MG63 (cell line): ENCODE measurements at regions not wholly inside any gene's neighbourhood (a gene's known extent, or its start where the extent isn't known, plus 50 kb on each side); places are given as distances from the start of the nearest gene placed in this dataset.

Source experiments
- DNase-seq: peaks from one replicate; pipeline ENCODE4 v3.0.0-alpha.2; 2020
- H3K27me3 ChIP-seq: fragments of 250-450 bp; sonication (Bioruptor Pico); 2 replicates; pipeline ENCODE4 v1.5.1; 2020; ENCODE audit warnings: mild to moderate bottlenecking, moderate library complexity
- H3K36me3 ChIP-seq: fragments of 250-450 bp; sonication (Bioruptor Pico); 2 replicates; pipeline ENCODE4 v1.5.1; 2020; ENCODE audit warnings: mild to moderate bottlenecking, moderate library complexity
- H3K4me3 ChIP-seq: fragments of 250-450 bp; sonication (Bioruptor Pico); 2 replicates; pipeline ENCODE4 v1.5.1; 2020; ENCODE audit warnings: mild to moderate bottlenecking, moderate library complexity
- H3K9me3 ChIP-seq: fragments of 250-450 bp; sonication (Bioruptor Pico); 2 replicates; pipeline ENCODE4 v1.5.1; 2020; ENCODE audit warnings: mild to moderate bottlenecking, moderate library complexity

- DNase-seq: no peak
- Histone ChIP-seq H3K4me3 (no peak overlapping the region), H3K36me3 (no peaks in the 10 kb centered on the region), H3K27me3 (no peaks in the 10 kb centered on the region), H3K9me3 (no peaks in the 10 kb centered on the region)
These were observed 86.9 kb downstream of the FGF9 start for GRCh38 chr13:21757763-21758162.

GRCh38 chr13:21758441-21758840, 87.6 kb downstream of the FGF9 start:
- H3K36me3 ChIP-seq: no peaks in the 10 kb centered on the region
- H3K4me3 ChIP-seq: no peak overlapping the region
- no peaks in the 10 kb centered on the region for H3K9me3 ChIP-seq
- DNase-seq: no peak
- H3K27me3 ChIP-seq: no peaks in the 10 kb centered on the region

GRCh38 chr13:21759463-21759862, 88.6 kb downstream of the FGF9 start:
- Histone ChIP-seq H3K36me3 (no peaks in the 10 kb centered on the region), H3K9me3 (no peaks in the 10 kb centered on the region), H3K4me3 (no peak overlapping the region), H3K27me3 (no peaks in the 10 kb centered on the region)
- no peak for DNase-seq

- H3K4me3 ChIP-seq: no peak overlapping the region
- H3K27me3 ChIP-seq: no peaks in the 10 kb centered on the region
- no peak for DNase-seq
- H3K36me3 ChIP-seq: no peaks in the 10 kb centered on the region
- H3K9me3 ChIP-seq: no peaks in the 10 kb centered on the region
These were observed 89.0 kb downstream of the FGF9 start for GRCh38 chr13:21759911-21760310.

GRCh38 chr13:21761770-21762169, 90.9 kb downstream of the FGF9 start:
- no peak for DNase-seq
- H3K4me3 ChIP-seq: no peak overlapping the region
- H3K9me3 ChIP-seq: no peaks in the 10 kb centered on the region
- no peaks in the 10 kb centered on the region for H3K27me3 ChIP-seq
- no peaks in the 10 kb centered on the region for H3K36me3 ChIP-seq

GRCh38 chr13:21762512-21762911, 91.6 kb downstream of the FGF9 start:
- no peaks in the 10 kb centered on the region for H3K36me3 ChIP-seq
- no peak for DNase-seq
- H3K4me3 ChIP-seq: no peak overlapping the region
- H3K27me3 ChIP-seq: no peaks in the 10 kb centered on the region
- H3K9me3 ChIP-seq: no peaks in the 10 kb centered on the region

- H3K4me3 ChIP-seq: no peak overlapping the region
- no peaks in the 10 kb centered on the region for H3K36me3 ChIP-seq
- no peaks in the 10 kb centered on the region for H3K27me3 ChIP-seq
- no peak for DNase-seq
- H3K9me3 ChIP-seq: peaks cover 7% of the 10 kb centered on the region
These were observed 96.2 kb downstream of the FGF9 start for GRCh38 chr13:21767032-21767431.

- Histone ChIP-seq H3K4me3 (no peak overlapping the region), H3K27me3 (no peaks in the 10 kb centered on the region), H3K9me3 (peaks cover 7% of the 10 kb centered on the region), H3K36me3 (no peaks in the 10 kb centered on the region)
- no peak for DNase-seq
These were observed 100.2 kb downstream of the FGF9 start for GRCh38 chr13:21771075-21771474.

- H3K4me3 ChIP-seq: no peak overlapping the region
- DNase-seq: no peak
- H3K36me3 ChIP-seq: no peaks in the 10 kb centered on the region
- no peaks in the 10 kb centered on the region for H3K9me3 ChIP-seq
- H3K27me3 ChIP-seq: no peaks in the 10 kb centered on the region
These were observed 106.3 kb downstream of the FGF9 start for GRCh38 chr13:21777166-21777565.

- no peaks in the 10 kb centered on the region for H3K9me3 ChIP-seq
- DNase-seq: no peak
- no peaks in the 10 kb centered on the region for H3K27me3 ChIP-seq
- no peaks in the 10 kb centered on the region for H3K36me3 ChIP-seq
- no peak overlapping the region for H3K4me3 ChIP-seq
These were observed 106.9 kb downstream of the FGF9 start for GRCh38 chr13:21777813-21778212.

- no peaks in the 10 kb centered on the region for H3K27me3 ChIP-seq
- H3K9me3 ChIP-seq: peaks cover 6% of the 10 kb centered on the region
- no peak overlapping the region for H3K4me3 ChIP-seq
- H3K36me3 ChIP-seq: no peaks in the 10 kb centered on the region
- no peak for DNase-seq
These were observed 111.9 kb downstream of the FGF9 start for GRCh38 chr13:21782736-21783135.

GRCh38 chr13:21785990-21786389, 115.1 kb downstream of the FGF9 start:
- H3K9me3 ChIP-seq: peaks cover 6% of the 10 kb centered on the region
- H3K4me3 ChIP-seq: no peak overlapping the region
- no peak for DNase-seq
- H3K27me3 ChIP-seq: no peaks in the 10 kb centered on the region
- no peaks in the 10 kb centered on the region for H3K36me3 ChIP-seq

GRCh38 chr13:21796066-21796465, 125.2 kb downstream of the FGF9 start:
- Histone ChIP-seq H3K36me3 (no peaks in the 10 kb centered on the region), H3K4me3 (no peak overlapping the region), H3K9me3 (no peaks in the 10 kb centered on the region), H3K27me3 (no peaks in the 10 kb centered on the region)
- no peak for DNase-seq

- no peak overlapping the region for H3K4me3 ChIP-seq
- DNase-seq: no peak
- H3K36me3 ChIP-seq: no peaks in the 10 kb centered on the region
- H3K27me3 ChIP-seq: no peaks in the 10 kb centered on the region
- no peaks in the 10 kb centered on the region for H3K9me3 ChIP-seq
These were observed 126.1 kb downstream of the FGF9 start for GRCh38 chr13:21796775-21797514.

- Histone ChIP-seq H3K36me3 (no peaks in the 10 kb centered on the region), H3K4me3 (no peak overlapping the region), H3K9me3 (no peaks in the 10 kb centered on the region), H3K27me3 (no peaks in the 10 kb centered on the region)
- DNase-seq: no peak
These were observed 126.9 kb downstream of the FGF9 start for GRCh38 chr13:21797736-21798135.

GRCh38 chr13:21798181-21798580, 127.3 kb downstream of the FGF9 start:
- Histone ChIP-seq H3K27me3 (no peaks in the 10 kb centered on the region), H3K9me3 (no peaks in the 10 kb centered on the region), H3K36me3 (no peaks in the 10 kb centered on the region), H3K4me3 (no peak overlapping the region)
- DNase-seq: no peak

GRCh38 chr13:21799671-21800070, 128.8 kb downstream of the FGF9 start:
- no peaks in the 10 kb centered on the region for H3K36me3 ChIP-seq
- no peak for DNase-seq
- no peaks in the 10 kb centered on the region for H3K9me3 ChIP-seq
- no peak overlapping the region for H3K4me3 ChIP-seq
- no peaks in the 10 kb centered on the region for H3K27me3 ChIP-seq

GRCh38 chr13:21800837-21801616, 130.2 kb downstream of the FGF9 start:
- H3K27me3 ChIP-seq: no peaks in the 10 kb centered on the region
- DNase-seq: no peak

More at GRCh38 chr13:21800837-21801616, 130.2 kb downstream of the FGF9 start:
- no peaks in the 10 kb centered on the region for H3K36me3 ChIP-seq
- H3K9me3 ChIP-seq: no peaks in the 10 kb centered on the region
- no peak overlapping the region for H3K4me3 ChIP-seq
